Adrenal gland (tissue), 5 donors: ENCODE measurements at regions not wholly inside any gene's neighbourhood (a gene's known extent, or its start where the extent isn't known, plus 50 kb on each side); places are given as distances from the start of the nearest gene placed in this dataset.

Source experiments
- POLR2A ChIP-seq, 2 donors: fragments of 450-650 bp; IDR thresholded peaks; one replicate each; pipeline ENCODE4 v1.6.1; 2017; ENCODE audit warnings: antibody characterized with exemption in 2 of 2, mild to moderate bottlenecking in 2 of 2, moderate library complexity in 1 of 2
- TF ChIP-seq, protein P1 (sequence below), 6 experiments: fragments of 450-650 bp in 4 of 6; fragments of 200-600 bp in 2 of 6; sonication (generic) in 1 of 6; IDR thresholded peaks; 1 replicate in 5 of 6; 2 replicates in 1 of 6; pipeline versions ENCODE4 v1.5.1 to v1.8.0; 2016 to 2021; ENCODE audit warnings: antibody characterized with exemption in 6 of 6, mild to moderate bottlenecking in 2 of 6, moderate library complexity in 1 of 6
- donor health status: DM: no; HTN: no; CAD: no.

- TF ChIP-seq, protein P1, sequence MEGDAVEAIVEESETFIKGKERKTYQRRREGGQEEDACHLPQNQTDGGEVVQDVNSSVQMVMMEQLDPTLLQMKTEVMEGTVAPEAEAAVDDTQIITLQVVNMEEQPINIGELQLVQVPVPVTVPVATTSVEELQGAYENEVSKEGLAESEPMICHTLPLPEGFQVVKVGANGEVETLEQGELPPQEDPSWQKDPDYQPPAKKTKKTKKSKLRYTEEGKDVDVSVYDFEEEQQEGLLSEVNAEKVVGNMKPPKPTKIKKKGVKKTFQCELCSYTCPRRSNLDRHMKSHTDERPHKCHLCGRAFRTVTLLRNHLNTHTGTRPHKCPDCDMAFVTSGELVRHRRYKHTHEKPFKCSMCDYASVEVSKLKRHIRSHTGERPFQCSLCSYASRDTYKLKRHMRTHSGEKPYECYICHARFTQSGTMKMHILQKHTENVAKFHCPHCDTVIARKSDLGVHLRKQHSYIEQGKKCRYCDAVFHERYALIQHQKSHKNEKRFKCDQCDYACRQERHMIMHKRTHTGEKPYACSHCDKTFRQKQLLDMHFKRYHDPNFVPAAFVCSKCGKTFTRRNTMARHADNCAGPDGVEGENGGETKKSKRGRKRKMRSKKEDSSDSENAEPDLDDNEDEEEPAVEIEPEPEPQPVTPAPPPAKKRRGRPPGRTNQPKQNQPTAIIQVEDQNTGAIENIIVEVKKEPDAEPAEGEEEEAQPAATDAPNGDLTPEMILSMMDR (IDR thresholded peaks at IDR 0.05), result no peak
- TF ChIP-seq POLR2A (IDR thresholded peaks at IDR 0.05), result no peak
These were observed 340.7 kb upstream of the LMO3 start for GRCh38 chr12:16946704-16947103.
